K562 (cell line): ENCODE measurements at regions not wholly inside any gene's neighbourhood (a gene's known extent, or its start where the extent isn't known, plus 50 kb on each side); places are given as distances from the start of the nearest gene placed in this dataset.

Experiments used
- ATAC-seq: fragments of 200-7000 bp; cut with Tn5 transposase; 3 replicates; pipeline ENCODE4 v1.9.1; 2020; ENCODE audit warnings: moderate library complexity
- BruUV-seq: library from RNA; stranded (reverse); fragments of 400-500 nt; replicated peaks from 2 replicates; lab custom pipeline; 2021; lab: Mats Ljungman, UMichigan
- CTCF ChIA-PET: fragments of 300-600 bp; formaldehyde crosslinking; extraction: SDS; loops from one replicate; lab custom pipeline; 2021; ENCODE audit warnings: low intra/inter-chr PET ratio; lab: Yijun Ruan, JAX
- POLR2A ChIA-PET: fragments of 300-600, 350-650 bp; sonication (Branson Sonifier 250); formaldehyde crosslinking; extraction: SDS; loops from one replicate; lab custom pipeline; 2021; ENCODE audit warnings: antibody characterized with exemption, inconsistent platforms; lab: Yijun Ruan, JAX
- DNase-seq, 4 experiments: peaks; one replicate each; pipeline versions ENCODE4 v3.0.0 to v3.0.0-alpha.2; 2011 to 2018; ENCODE audit warnings: low spot score in 3 of 4, mixed read lengths in 3 of 4; ENCODE audit errors: extremely low read depth in 1 of 4
- FAIRE-seq: peaks from 2 replicates; lab custom pipeline; 2011; peaks lifted over from hg19 to GRCh38; lab: Jason Lieb, UNC
- H2AFZ ChIP-seq: 2 replicates; pipeline ENCODE4 v1.6.0; 2011; ENCODE audit warnings: low read depth, low read length, control low read depth, inconsistent platforms
- H3K27ac ChIP-seq: fragments of 200-600 bp; 3 replicates; pipeline ENCODE4 v1.8.0; 2011; ENCODE audit warnings: low read depth, mild to moderate bottlenecking, control low read depth, inconsistent platforms, low read length, moderate library complexity, mixed read lengths; ENCODE audit errors: extremely low read depth
- H3K27me3 ChIP-seq, 2 experiments: fragments of 300-600 bp in 1 of 2; 2 replicates in 1 of 2; 3 replicates in 1 of 2; pipeline versions ENCODE4 v1.6.0 to v1.8.0; 2011; ENCODE audit warnings: inconsistent platforms in 2 of 2, low read length in 2 of 2, mild to moderate bottlenecking in 1 of 2, mixed read lengths in 1 of 2, moderate library complexity in 1 of 2; ENCODE audit not compliant: control insufficient read depth in 2 of 2, insufficient read depth in 2 of 2
- H3K36me3 ChIP-seq: fragments of 300-600 bp; 3 replicates; pipeline ENCODE4 v1.8.0; 2011; ENCODE audit warnings: mild to moderate bottlenecking, low read length, inconsistent platforms; ENCODE audit not compliant: control insufficient read depth, insufficient read depth
- H3K4me1 ChIP-seq, 2 experiments: fragments of 200-600 bp in 1 of 2; replicated peaks in 1 of 2; 2 replicates in 1 of 2; 3 replicates in 1 of 2; pipeline versions ENCODE4 v1.5.1 to v1.8.0; 2011; ENCODE audit warnings: inconsistent platforms in 2 of 2, low read length in 2 of 2, mild to moderate bottlenecking in 1 of 2, mixed read lengths in 1 of 2, moderate library complexity in 1 of 2; ENCODE audit not compliant: control insufficient read depth in 2 of 2, insufficient read depth in 2 of 2
- H3K4me2 ChIP-seq: 2 replicates; pipeline ENCODE4 v1.6.1; 2011; ENCODE audit warnings: low read length, control low read depth, inconsistent platforms, mixed read lengths; ENCODE audit not compliant: insufficient read depth
- H3K4me3 ChIP-seq: fragments of 200-600 bp; sonication (generic), shearing (Covaris generic); 2 replicates; pipeline ENCODE4 v1.5.1; 2016; ENCODE audit warnings: control low read depth, inconsistent platforms
- H3K79me2 ChIP-seq: fragments of 200-600 bp; 3 replicates; pipeline ENCODE4 v1.8.0; 2011; ENCODE audit warnings: low read length, inconsistent platforms; ENCODE audit not compliant: control insufficient read depth, insufficient read depth
- H3K9ac ChIP-seq, 2 experiments: 2 replicates each; pipeline versions ENCODE4 v1.6.0 to v1.6.1; 2011; ENCODE audit warnings: low read depth in 2 of 2, low read length in 2 of 2, control low read depth in 1 of 2, inconsistent platforms in 1 of 2, mild to moderate bottlenecking in 1 of 2, mixed read lengths in 1 of 2; ENCODE audit not compliant: insufficient read depth in 1 of 2
- H3K9me1 ChIP-seq: one replicate; pipeline ENCODE4 v1.6.0; 2011; ENCODE audit warnings: inconsistent platforms, mild to moderate bottlenecking, low read length, moderate library complexity; ENCODE audit not compliant: control insufficient read depth, insufficient read depth
- H3K9me3 ChIP-seq: replicated peaks from 2 replicates; pipeline ENCODE4 v1.5.1; 2011; ENCODE audit warnings: low read depth, low read length, inconsistent platforms; ENCODE audit not compliant: control insufficient read depth, insufficient read depth
- H4K20me1 ChIP-seq: replicated peaks from 2 replicates; pipeline ENCODE4 v1.6.1; 2011; ENCODE audit warnings: low read length, inconsistent platforms, mixed read lengths; ENCODE audit not compliant: control insufficient read depth, insufficient read depth
- ARID2 ChIP-seq: fragments of 450-650 bp; IDR thresholded peaks from 2 replicates; pipeline ENCODE4 v1.6.1; 2017; ENCODE audit warnings: antibody characterized with exemption, mild to moderate bottlenecking
- ASH1L ChIP-seq: fragments of 450-650 bp; IDR thresholded peaks from 2 replicates; pipeline ENCODE4 v1.6.1; 2018; ENCODE audit warnings: borderline replicate concordance, mild to moderate bottlenecking, low read depth; ENCODE audit not compliant: partially characterized antibody
- CBX1 ChIP-seq: sonication (generic); IDR thresholded peaks from 2 replicates; pipeline ENCODE4 v1.6.1; 2016; ENCODE audit warnings: antibody characterized with exemption, low read depth, mild to moderate bottlenecking
- ETS2 ChIP-seq: IDR thresholded peaks from 2 replicates; pipeline ENCODE4 v1.6.1; 2016; ENCODE audit warnings: borderline replicate concordance, missing genetic modification characterization, mild to moderate bottlenecking, moderate library complexity, missing compliant biosample characterization; ENCODE audit not compliant: poor library complexity, severe bottlenecking
- GABPB2 ChIP-seq: fragments of 250-450 bp; sonication (Bioruptor Pico); conservative IDR thresholded peaks from 2 replicates; pipeline ENCODE4 v1.5.1; 2021; ENCODE audit warnings: mild to moderate bottlenecking
- ILF3 ChIP-seq: fragments of 450-650 bp; IDR thresholded peaks from 2 replicates; pipeline ENCODE4 v1.6.1; 2018; ENCODE audit warnings: antibody characterized with exemption, mild to moderate bottlenecking, moderate library complexity, borderline replicate concordance
- KDM1A ChIP-seq, 2 experiments: fragments of 450-650 bp; IDR thresholded peaks; 2 replicates each; pipeline ENCODE4 v1.6.1; 2016; ENCODE audit warnings: mild to moderate bottlenecking in 2 of 2
- POLR2AphosphoS5 ChIP-seq: IDR thresholded peaks from 2 replicates; pipeline ENCODE4 v1.6.1; 2011; ENCODE audit warnings: mild to moderate bottlenecking, low read depth, low read length, moderate library complexity; ENCODE audit not compliant: control insufficient read depth, insufficient read depth
- XRCC3 ChIP-seq: fragments of 450-650 bp; IDR thresholded peaks from 2 replicates; pipeline ENCODE4 v1.6.1; 2017; ENCODE audit warnings: mild to moderate bottlenecking, moderate library complexity
- ZNF140 ChIP-seq: fragments of 250-450 bp; sonication (Bioruptor Pico); IDR thresholded peaks from 2 replicates; pipeline ENCODE4 v1.8.0; 2021; ENCODE audit warnings: moderate library complexity, mild to moderate bottlenecking, inconsistent platforms
- WGBS: fragments of 100-300 bp; shearing (Covaris generic); methylation state at CpG from one replicate; pipeline ENCODE4 v1.1.6; 2016; ENCODE audit warnings: low coverage, mixed read lengths; ENCODE audit not compliant: insufficient coverage; ENCODE audit errors: missing lambda C conversion rate; 5-methylcytosine and 5-hydroxymethylcytosine counted together
- in situ Hi-C: fragments of 300-500 bp; cut with MboI; formaldehyde crosslinking; loops from 4 replicates; pipeline ENCODE4 v1.15.0; 2018; ENCODE audit warnings: inconsistent platforms, mixed read lengths
- intact Hi-C: fragments of 100-400 bp; cut with micrococcal nuclease; formaldehyde crosslinking; loops from 2 replicates; pipeline ENCODE4 v1.14.2; 2022
- TF ChIP-seq, protein P1 (sequence below): fragments of 450-650 bp; formaldehyde crosslinking; IDR thresholded peaks from 2 replicates; pipeline ENCODE4 v1.4.0; 2020; ENCODE audit warnings: mild to moderate bottlenecking
- TF ChIP-seq, protein P2 (sequence below): fragments of 250-450 bp; sonication (Bioruptor Pico); IDR thresholded peaks from 2 replicates; pipeline ENCODE4 v1.4.0; 2020; ENCODE audit warnings: mild to moderate bottlenecking, moderate library complexity

DNA sequence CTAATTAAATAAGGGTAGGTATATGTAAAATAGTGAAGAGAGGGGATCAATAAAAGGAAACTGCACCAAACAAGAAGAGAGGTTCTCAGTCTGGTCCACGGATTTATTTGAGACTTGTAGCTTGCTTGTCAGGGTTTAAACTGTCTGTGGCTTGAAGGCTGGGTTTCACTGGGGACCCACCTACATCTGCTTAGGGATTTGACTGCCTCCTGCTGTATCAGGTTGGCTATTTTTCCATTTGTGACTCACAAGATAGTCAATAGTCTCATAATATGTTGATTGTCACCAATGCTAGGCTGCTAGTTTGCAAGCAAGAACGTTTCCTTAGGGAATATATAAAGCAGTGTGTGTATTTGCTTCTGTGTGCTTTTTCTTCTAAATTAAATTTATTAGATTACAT, 1950.7 kb upstream of the IGFBP7 start:
- no peaks in the 10 kb centered on the region for H3K79me2 ChIP-seq
- H3K36me3 ChIP-seq, result no peaks in the 10 kb centered on the region
- no peak overlapping the region for H3K4me3 ChIP-seq
- TF ChIP-seq ILF3 (no peak), POLR2AphosphoS5 (no peak), KDM1A (IDR thresholded peaks at IDR 0.05) (no peak), GABPB2 (CRISPR knock-in tag) (no peak), ASH1L (no peak), ZNF140 (no peak)
- ChIA-PET CTCF (no interaction called here), POLR2A (no interaction called here)
- WGBS, result 0% methylated on average over 2 of the region's 2 CpGs
- H3K4me2 ChIP-seq, result no peak overlapping the region
- no peaks in the 10 kb centered on the region for H3K4me1 ChIP-seq
- H3K9ac ChIP-seq, result no peak overlapping the region
- BruUV-seq, result no TSS peak
- H3K9me1 ChIP-seq, result no peaks in the 10 kb centered on the region
- FAIRE-seq (no peak), DNase-seq (no peak), ATAC-seq (no peak)
- in situ Hi-C loops, result no loop called here
- intact Hi-C loops, result no loop called here
- H2AFZ ChIP-seq, result no peak overlapping the region
- H4K20me1 ChIP-seq, result no peaks in the 10 kb centered on the region
- no peak overlapping the region for H3K27ac ChIP-seq
- no peaks in the 10 kb centered on the region for H3K27me3 ChIP-seq
- no peaks in the 10 kb centered on the region for H3K9me3 ChIP-seq

DNA sequence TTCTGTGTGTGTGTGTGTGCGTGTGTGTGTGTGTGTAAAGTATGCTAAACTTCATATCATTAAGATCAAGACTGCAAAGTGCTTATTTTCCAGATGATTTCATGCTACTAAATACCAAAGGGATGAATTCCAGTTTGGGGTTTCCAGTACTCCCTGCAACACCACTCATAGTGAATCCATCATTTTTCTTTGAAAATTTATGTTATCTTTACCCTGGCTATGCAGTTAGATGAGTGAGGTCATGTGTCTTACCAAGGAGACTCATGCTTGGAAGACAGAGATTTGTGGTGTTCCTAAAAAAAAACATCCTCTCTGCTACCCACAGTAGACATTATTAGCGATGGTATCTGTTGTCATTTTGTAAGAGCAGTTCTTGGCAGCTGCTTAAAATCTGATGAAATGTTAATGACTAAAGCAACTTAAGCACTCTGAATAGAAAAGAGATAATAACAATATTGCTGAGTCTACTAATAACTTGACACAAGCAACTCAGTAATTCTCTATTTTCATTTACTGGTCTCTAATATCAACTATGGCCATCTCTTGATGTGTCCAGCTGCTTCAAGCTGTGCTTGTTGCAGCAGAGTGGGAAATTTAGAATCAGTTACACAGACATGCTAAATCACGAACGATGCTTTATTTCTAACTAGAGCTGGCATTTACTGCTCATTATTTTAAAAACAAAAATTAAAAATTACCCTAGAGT, 1953.0 kb upstream of the IGFBP7 start:
- no peak for FAIRE-seq
- TF ChIP-seq, protein P1, sequence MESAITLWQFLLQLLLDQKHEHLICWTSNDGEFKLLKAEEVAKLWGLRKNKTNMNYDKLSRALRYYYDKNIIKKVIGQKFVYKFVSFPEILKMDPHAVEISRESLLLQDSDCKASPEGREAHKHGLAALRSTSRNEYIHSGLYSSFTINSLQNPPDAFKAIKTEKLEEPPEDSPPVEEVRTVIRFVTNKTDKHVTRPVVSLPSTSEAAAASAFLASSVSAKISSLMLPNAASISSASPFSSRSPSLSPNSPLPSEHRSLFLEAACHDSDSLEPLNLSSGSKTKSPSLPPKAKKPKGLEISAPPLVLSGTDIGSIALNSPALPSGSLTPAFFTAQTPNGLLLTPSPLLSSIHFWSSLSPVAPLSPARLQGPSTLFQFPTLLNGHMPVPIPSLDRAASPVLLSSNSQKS (CRISPR knock-in tag), result no peak
- TF ChIP-seq XRCC3 (no peak), CBX1 (no peak), ETS2 (no peak), ARID2 (no peak)
- TF ChIP-seq, protein P2, sequence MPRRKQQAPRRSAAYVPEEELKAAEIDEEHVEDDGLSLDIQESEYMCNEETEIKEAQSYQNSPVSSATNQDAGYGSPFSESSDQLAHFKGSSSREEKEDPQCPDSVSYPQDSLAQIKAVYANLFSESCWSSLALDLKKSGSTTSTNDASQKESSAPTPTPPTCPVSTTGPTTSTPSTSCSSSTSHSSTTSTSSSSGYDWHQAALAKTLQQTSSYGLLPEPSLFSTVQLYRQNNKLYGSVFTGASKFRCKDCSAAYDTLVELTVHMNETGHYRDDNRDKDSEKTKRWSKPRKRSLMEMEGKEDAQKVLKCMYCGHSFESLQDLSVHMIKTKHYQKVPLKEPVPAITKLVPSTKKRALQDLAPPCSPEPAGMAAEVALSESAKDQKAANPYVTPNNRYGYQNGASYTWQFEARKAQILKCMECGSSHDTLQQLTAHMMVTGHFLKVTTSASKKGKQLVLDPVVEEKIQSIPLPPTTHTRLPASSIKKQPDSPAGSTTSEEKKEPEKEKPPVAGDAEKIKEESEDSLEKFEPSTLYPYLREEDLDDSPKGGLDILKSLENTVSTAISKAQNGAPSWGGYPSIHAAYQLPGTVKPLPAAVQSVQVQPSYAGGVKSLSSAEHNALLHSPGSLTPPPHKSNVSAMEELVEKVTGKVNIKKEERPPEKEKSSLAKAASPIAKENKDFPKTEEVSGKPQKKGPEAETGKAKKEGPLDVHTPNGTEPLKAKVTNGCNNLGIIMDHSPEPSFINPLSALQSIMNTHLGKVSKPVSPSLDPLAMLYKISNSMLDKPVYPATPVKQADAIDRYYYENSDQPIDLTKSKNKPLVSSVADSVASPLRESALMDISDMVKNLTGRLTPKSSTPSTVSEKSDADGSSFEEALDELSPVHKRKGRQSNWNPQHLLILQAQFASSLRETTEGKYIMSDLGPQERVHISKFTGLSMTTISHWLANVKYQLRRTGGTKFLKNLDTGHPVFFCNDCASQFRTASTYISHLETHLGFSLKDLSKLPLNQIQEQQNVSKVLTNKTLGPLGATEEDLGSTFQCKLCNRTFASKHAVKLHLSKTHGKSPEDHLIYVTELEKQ (CRISPR knock-in tag), result no peak

More for the DNA sequence above, 1953.0 kb upstream of the IGFBP7 start:
- no peaks in the 10 kb centered on the region for H3K79me2 ChIP-seq
- H3K9ac ChIP-seq, result no peak overlapping the region
- in situ Hi-C loops (no loop called here), intact Hi-C loops (no loop called here)
- H2AFZ ChIP-seq, result no peak overlapping the region
- POLR2A ChIA-PET, result no interaction called here
- H4K20me1 ChIP-seq, result no peaks in the 10 kb centered on the region
- ATAC-seq (no peak), DNase-seq (no peak)
- WGBS, result 0% methylated on average over 4 of the region's 4 CpGs
- H3K4me1 ChIP-seq, result no peaks in the 10 kb centered on the region
- H3K4me2 ChIP-seq, result no peak overlapping the region
- H3K36me3 ChIP-seq, result no peaks in the 10 kb centered on the region
- H3K27ac ChIP-seq, result no peak overlapping the region
- CTCF ChIA-PET, result no interaction called here
- no TSS peak for BruUV-seq
- H3K27me3 ChIP-seq, result no peaks in the 10 kb centered on the region
- no peaks in the 10 kb centered on the region for H3K9me3 ChIP-seq
- no peak overlapping the region for H3K4me3 ChIP-seq
- H3K9me1 ChIP-seq, result no peaks in the 10 kb centered on the region
